Activated naive CD4-positive, alpha-beta T cell treated with anti-CD3 and anti-CD28 coated beads for 36 hours (primary cell): ENCODE measurements at regions not wholly inside any gene's neighbourhood (a gene's known extent, or its start where the extent isn't known, plus 50 kb on each side); places are given as distances from the start of the nearest gene placed in this dataset.

Experiments used
- CTCF ChIA-PET: fragments of 350-600 bp; sonication (Branson Sonifier 250); formaldehyde crosslinking; loops from one replicate; lab custom pipeline; 2021; ENCODE audit warnings: antibody characterized with exemption; lab: Charles Lee
- DNase-seq: peaks from one replicate; pipeline ENCODE4 v3.0.0-alpha.2; 2020
- H3K27ac Mint-ChIP-seq: one replicate; pipeline ENCODE4 v1.8.0; 2021; ENCODE audit warnings: mild to moderate bottlenecking, mixed read lengths
- H3K27me3 Mint-ChIP-seq: one replicate; pipeline ENCODE4 v1.8.0; 2021; ENCODE audit warnings: low read depth, mixed read lengths
- H3K36me3 Mint-ChIP-seq: one replicate; pipeline ENCODE4 v1.8.0; 2021; ENCODE audit warnings: low read depth, mixed read lengths
- H3K4me1 Mint-ChIP-seq: one replicate; pipeline ENCODE4 v1.8.0; 2021; ENCODE audit warnings: low read depth, mixed read lengths
- H3K4me3 Mint-ChIP-seq: one replicate; pipeline ENCODE4 v1.8.0; 2021; ENCODE audit warnings: mild to moderate bottlenecking, moderate library complexity, mixed read lengths
- H3K9me3 Mint-ChIP-seq: one replicate; pipeline ENCODE4 v1.8.0; 2021; ENCODE audit warnings: mixed read lengths
- intact Hi-C: fragments of 100-400 bp; cut with micrococcal nuclease; formaldehyde crosslinking; loops from one replicate; pipeline ENCODE4 v1.15.1; 2023

- Mint-ChIP-seq H3K9me3 (peaks cover 5% of the 10 kb centered on the region), H3K27ac (no peak overlapping the region), H3K27me3 (no peaks in the 10 kb centered on the region), H3K36me3 (no peaks in the 10 kb centered on the region), H3K4me3 (no peak overlapping the region), H3K4me1 (no peaks in the 10 kb centered on the region)
- intact Hi-C loops: no loop called here
- DNase-seq: no peak
- CTCF ChIA-PET: no interaction called here
Measured at GRCh38 chr20:12798286-12798685, 210.5 kb upstream of the SPTLC3 start.

DNA sequence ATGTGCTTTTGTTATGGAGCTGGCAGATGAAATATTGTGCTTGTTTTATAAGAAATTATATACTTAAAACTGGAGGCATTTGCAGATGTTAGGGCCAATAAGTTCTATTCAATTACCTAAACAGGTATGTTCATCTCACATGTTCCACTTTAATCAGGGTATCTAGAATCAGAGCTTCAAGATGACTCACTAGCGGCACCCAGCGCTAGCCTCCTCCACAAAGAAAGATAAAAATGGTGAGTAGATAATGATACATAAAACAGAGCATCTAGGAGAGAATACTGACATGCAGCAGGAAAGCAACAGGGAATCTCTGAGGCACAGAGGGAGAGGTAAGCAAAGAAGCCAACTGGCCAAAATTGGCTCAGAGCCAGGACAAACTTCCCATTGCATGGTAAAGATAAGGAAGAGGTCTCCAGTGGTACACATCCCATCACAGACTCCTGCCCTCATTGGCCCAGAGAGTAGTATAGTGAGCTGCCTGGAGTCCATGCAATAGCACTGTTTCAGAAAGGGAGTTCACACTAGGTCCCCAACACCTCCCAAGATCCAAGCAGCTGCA, 200.7 kb upstream of the SPTLC3 start:
- no peak overlapping the region for H3K27ac Mint-ChIP-seq
- no peaks in the 10 kb centered on the region for H3K27me3 Mint-ChIP-seq
- CTCF ChIA-PET: no interaction called here
- no peaks in the 10 kb centered on the region for H3K36me3 Mint-ChIP-seq
- peaks cover 8% of the 10 kb centered on the region for H3K9me3 Mint-ChIP-seq
- no peak overlapping the region for H3K4me3 Mint-ChIP-seq
- DNase-seq: no peak
- H3K4me1 Mint-ChIP-seq: no peaks in the 10 kb centered on the region
- intact Hi-C loops: no loop called here

- intact Hi-C loops: no loop called here
- H3K4me3 Mint-ChIP-seq: no peak overlapping the region
- DNase-seq: no peak
- H3K27ac Mint-ChIP-seq: no peak overlapping the region
- H3K36me3 Mint-ChIP-seq: no peaks in the 10 kb centered on the region
- no peaks in the 10 kb centered on the region for H3K4me1 Mint-ChIP-seq
- CTCF ChIA-PET: interaction anchor here (0.7 kb wide), 1 partner anchor 1174 kb away, joined by 3 read pairs; no protein-coding TSS in a partner anchor
- H3K27me3 Mint-ChIP-seq: no peaks in the 10 kb centered on the region
- H3K9me3 Mint-ChIP-seq: peaks cover 2% of the 10 kb centered on the region
Measured at GRCh38 chr20:12815231-12815768, 193.5 kb upstream of the SPTLC3 start.

DNA sequence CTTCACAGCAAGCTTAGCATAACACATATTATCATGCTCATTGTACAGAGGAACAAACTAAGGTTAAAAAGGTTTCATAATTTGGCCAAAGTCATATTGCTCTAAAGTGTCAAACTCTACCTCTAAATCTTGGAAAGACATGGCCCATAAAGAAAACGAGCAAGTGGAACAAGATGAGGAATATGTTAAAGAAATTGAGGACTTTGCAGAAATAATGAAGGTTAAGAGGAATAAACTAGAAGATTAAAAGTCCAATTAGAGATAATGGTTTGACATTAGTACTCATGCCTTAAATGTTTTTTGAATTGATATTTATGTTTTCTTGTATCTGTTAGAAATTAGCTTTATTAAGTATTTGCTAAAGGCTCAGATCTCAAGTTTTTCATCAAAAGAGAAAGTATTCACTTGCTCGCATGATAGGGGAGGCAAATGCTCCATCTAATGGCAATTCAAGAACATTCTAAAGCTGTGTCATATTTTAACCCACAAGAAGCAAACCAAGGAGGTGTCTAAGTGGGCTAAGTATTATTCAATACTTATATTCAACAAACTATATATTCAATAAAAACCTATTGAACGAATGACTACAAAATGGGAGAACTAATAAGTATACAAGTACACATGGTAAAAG, 192.9 kb upstream of the SPTLC3 start:
- Mint-ChIP-seq H3K4me1 (no peaks in the 10 kb centered on the region), H3K9me3 (peaks cover 2% of the 10 kb centered on the region)

GRCh38 chr20:12821249-12821648, 187.5 kb upstream of the SPTLC3 start:
- no peaks in the 10 kb centered on the region for H3K27me3 Mint-ChIP-seq
- intact Hi-C loops: no loop called here
- no peaks in the 10 kb centered on the region for H3K9me3 Mint-ChIP-seq

More for the DNA sequence above, 192.9 kb upstream of the SPTLC3 start:
- Mint-ChIP-seq H3K4me3 (no peak overlapping the region), H3K27me3 (no peaks in the 10 kb centered on the region), H3K27ac (no peak overlapping the region), H3K36me3 (no peaks in the 10 kb centered on the region)
- no peak for DNase-seq
- intact Hi-C loops: no loop called here
- CTCF ChIA-PET: interaction anchor here (0.7 kb wide), 1 partner anchor 1173 kb away, joined by 3 read pairs; no protein-coding TSS in a partner anchor

GRCh38 chr20:12823734-12824133, 185.0 kb upstream of the SPTLC3 start:
- Mint-ChIP-seq H3K9me3 (no peaks in the 10 kb centered on the region), H3K4me1 (no peaks in the 10 kb centered on the region), H3K36me3 (no peaks in the 10 kb centered on the region), H3K4me3 (no peak overlapping the region), H3K27ac (no peak overlapping the region), H3K27me3 (no peaks in the 10 kb centered on the region)
- DNase-seq: no peak
- intact Hi-C loops: no loop called here
- CTCF ChIA-PET: interaction anchor here (1.1 kb wide), 1 partner anchor 14 kb away, joined by 3 read pairs; no protein-coding TSS in a partner anchor

More at GRCh38 chr20:12821249-12821648, 187.5 kb upstream of the SPTLC3 start:
- Mint-ChIP-seq H3K4me3 (no peak overlapping the region), H3K36me3 (no peaks in the 10 kb centered on the region), H3K27ac (no peak overlapping the region), H3K4me1 (no peaks in the 10 kb centered on the region)
- no peak for DNase-seq
- CTCF ChIA-PET: no interaction called here

DNA sequence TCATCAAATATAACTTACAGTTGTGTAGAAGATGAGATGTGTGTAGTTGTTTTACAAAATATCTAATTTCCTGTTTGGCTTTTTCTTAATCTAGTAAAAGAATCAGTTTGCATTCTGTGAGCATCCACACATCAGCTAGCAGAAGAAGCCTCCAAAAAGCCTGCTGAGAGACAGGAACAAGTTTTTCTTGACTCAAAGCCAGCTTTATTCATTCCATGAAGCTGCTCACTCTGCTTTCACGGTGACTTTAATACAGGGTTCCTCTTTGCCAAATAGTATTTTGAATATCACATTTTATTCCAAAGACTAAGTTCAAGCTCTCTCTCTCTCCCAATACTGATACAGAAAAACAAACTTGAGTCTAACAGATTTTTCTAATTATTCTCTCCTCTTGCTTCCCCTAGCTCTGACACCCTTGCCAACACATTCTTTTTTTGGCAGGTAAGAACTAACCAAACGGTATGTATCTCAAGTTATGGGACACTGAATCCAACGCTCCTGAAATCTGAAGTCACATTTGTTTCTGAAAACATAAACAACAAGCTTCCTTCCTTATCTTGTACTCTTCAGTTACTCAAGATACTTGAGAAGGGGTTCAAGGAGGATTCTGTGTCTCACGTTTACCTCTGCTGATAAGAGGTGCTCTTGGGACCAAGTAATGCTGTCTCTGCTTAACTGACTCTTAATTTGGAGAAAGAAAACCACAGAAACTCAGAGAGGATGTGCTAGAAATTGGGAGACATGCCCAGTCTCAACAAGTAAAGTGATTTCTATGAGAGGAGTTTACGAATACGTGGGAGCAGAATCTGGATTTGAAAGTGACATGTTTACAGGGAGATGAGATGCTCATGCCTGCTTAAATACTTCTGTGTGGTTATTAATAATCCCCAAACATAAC, 184.2 kb upstream of the SPTLC3 start:
- no peaks in the 10 kb centered on the region for H3K27me3 Mint-ChIP-seq
- intact Hi-C loops: no loop called here
- no peaks in the 10 kb centered on the region for H3K36me3 Mint-ChIP-seq
- DNase-seq: no peak
- H3K27ac Mint-ChIP-seq: no peak overlapping the region
- no peaks in the 10 kb centered on the region for H3K4me1 Mint-ChIP-seq
- H3K9me3 Mint-ChIP-seq: no peaks in the 10 kb centered on the region
- H3K4me3 Mint-ChIP-seq: no peak overlapping the region
- CTCF ChIA-PET: interaction anchor here (1.1 kb wide), 1 partner anchor 13 kb away, joined by 3 read pairs; no protein-coding TSS in a partner anchor

GRCh38 chr20:12825226-12825595, 183.6 kb upstream of the SPTLC3 start:
- no peak overlapping the region for H3K27ac Mint-ChIP-seq
- intact Hi-C loops: no loop called here
- H3K4me1 Mint-ChIP-seq: no peaks in the 10 kb centered on the region
- DNase-seq: no peak
- CTCF ChIA-PET: no interaction called here
- no peaks in the 10 kb centered on the region for H3K27me3 Mint-ChIP-seq
- no peaks in the 10 kb centered on the region for H3K36me3 Mint-ChIP-seq
- H3K4me3 Mint-ChIP-seq: no peak overlapping the region
- H3K9me3 Mint-ChIP-seq: no peaks in the 10 kb centered on the region

DNA sequence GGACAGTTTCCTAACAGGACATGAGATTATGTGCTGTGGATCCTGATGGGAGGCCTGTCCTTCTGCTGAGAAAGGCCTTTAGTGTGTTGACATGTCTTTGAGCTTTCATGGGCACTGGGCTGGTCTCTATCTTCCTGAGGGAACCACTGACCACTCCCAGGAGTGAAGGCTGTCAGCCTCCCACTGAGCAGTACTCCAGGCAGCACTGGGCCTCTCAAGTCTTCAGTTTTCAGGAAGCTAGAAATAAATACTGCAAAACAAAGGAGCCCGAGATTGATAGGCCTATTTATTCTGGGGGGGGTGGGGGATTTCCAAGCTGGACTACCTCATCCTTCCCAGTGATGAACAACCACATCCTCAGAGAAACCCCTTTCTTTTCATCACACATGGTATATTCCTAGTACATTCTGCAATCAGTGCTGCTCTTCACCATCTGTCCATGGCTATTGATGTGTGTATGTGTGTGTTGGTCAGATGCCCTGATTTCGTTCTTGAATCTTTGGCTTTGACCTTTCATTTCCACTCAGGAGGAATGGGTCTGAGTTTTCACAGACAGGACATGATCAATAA, 180.9 kb upstream of the SPTLC3 start:
- Mint-ChIP-seq H3K4me1 (no peaks in the 10 kb centered on the region), H3K27me3 (no peaks in the 10 kb centered on the region), H3K27ac (no peak overlapping the region), H3K4me3 (no peak overlapping the region), H3K9me3 (no peaks in the 10 kb centered on the region), H3K36me3 (no peaks in the 10 kb centered on the region)
- CTCF ChIA-PET: no interaction called here
- intact Hi-C loops: no loop called here
- DNase-seq: no peak

DNA sequence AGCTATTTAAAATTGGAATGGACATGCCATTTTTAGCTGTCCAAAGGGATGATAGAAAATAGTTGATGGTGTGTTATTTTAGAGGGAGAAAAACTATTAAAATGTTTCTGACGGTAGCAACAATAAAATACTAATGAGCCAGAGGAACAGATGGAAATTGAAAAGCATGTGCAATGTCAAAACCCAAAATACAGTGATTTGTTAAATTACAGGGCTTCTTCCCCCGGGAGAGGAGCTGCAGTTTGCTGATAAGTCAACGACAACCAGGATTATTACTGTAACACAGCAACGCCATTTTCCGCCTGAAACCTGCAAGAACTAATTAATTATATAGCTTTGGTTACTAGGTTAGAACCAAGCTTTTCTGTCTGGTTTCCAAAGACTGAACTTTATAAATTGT, 179.6 kb upstream of the SPTLC3 start:
- H3K4me3 Mint-ChIP-seq: no peak overlapping the region
- no peaks in the 10 kb centered on the region for H3K27me3 Mint-ChIP-seq
- no peaks in the 10 kb centered on the region for H3K4me1 Mint-ChIP-seq
- DNase-seq: no peak
- no peaks in the 10 kb centered on the region for H3K9me3 Mint-ChIP-seq
- H3K36me3 Mint-ChIP-seq: no peaks in the 10 kb centered on the region
- intact Hi-C loops: no loop called here
- CTCF ChIA-PET: no interaction called here
- no peak overlapping the region for H3K27ac Mint-ChIP-seq

- no peak for DNase-seq
- Mint-ChIP-seq H3K9me3 (no peaks in the 10 kb centered on the region), H3K4me3 (no peak overlapping the region), H3K27ac (no peak overlapping the region), H3K36me3 (no peaks in the 10 kb centered on the region), H3K27me3 (peaks cover 6% of the 10 kb centered on the region), H3K4me1 (no peaks in the 10 kb centered on the region)
- CTCF ChIA-PET: no interaction called here
- intact Hi-C loops: loop anchor here (10.0 kb wide), 1 partner anchor 271 kb away; no protein-coding TSS in a partner anchor
Measured at GRCh38 chr20:12833861-12834260, 174.9 kb upstream of the SPTLC3 start.

- Mint-ChIP-seq H3K4me1 (no peaks in the 10 kb centered on the region), H3K4me3 (no peak overlapping the region), H3K27me3 (peaks cover 6% of the 10 kb centered on the region), H3K36me3 (no peaks in the 10 kb centered on the region), H3K27ac (no peak overlapping the region), H3K9me3 (no peaks in the 10 kb centered on the region)
- intact Hi-C loops: loop anchor here (10.0 kb wide), 1 partner anchor 269 kb away; no protein-coding TSS in a partner anchor
- no peak for DNase-seq
- CTCF ChIA-PET: no interaction called here
Measured at GRCh38 chr20:12835999-12836398, 172.8 kb upstream of the SPTLC3 start.
